Esophagus muscularis mucosa (tissue), 3 donors: ENCODE measurements at regions not wholly inside any gene's neighbourhood (a gene's known extent, or its start where the extent isn't known, plus 50 kb on each side); places are given as distances from the start of the nearest gene placed in this dataset.

Source experiments
- EP300 ChIP-seq: sonication (generic); formaldehyde crosslinking; IDR thresholded peaks from one replicate; pipeline ENCODE4 v1.6.1; 2017; ENCODE audit warnings: antibody characterized with exemption
- TF ChIP-seq, protein P1 (sequence below), 3 experiments: fragments of 200-600 bp in 2 of 3; fragments of 450-650 bp in 1 of 3; sonication (generic) in 2 of 3; IDR thresholded peaks; one replicate each; pipeline ENCODE4 v1.5.1; 2017 to 2019; ENCODE audit warnings: antibody characterized with exemption in 3 of 3, mild to moderate bottlenecking in 2 of 3, moderate library complexity in 1 of 3

GRCh38 chr21:25400427-25400826 lies 206.9 kb downstream of the MRPL39 start:
- TF ChIP-seq, protein P1, sequence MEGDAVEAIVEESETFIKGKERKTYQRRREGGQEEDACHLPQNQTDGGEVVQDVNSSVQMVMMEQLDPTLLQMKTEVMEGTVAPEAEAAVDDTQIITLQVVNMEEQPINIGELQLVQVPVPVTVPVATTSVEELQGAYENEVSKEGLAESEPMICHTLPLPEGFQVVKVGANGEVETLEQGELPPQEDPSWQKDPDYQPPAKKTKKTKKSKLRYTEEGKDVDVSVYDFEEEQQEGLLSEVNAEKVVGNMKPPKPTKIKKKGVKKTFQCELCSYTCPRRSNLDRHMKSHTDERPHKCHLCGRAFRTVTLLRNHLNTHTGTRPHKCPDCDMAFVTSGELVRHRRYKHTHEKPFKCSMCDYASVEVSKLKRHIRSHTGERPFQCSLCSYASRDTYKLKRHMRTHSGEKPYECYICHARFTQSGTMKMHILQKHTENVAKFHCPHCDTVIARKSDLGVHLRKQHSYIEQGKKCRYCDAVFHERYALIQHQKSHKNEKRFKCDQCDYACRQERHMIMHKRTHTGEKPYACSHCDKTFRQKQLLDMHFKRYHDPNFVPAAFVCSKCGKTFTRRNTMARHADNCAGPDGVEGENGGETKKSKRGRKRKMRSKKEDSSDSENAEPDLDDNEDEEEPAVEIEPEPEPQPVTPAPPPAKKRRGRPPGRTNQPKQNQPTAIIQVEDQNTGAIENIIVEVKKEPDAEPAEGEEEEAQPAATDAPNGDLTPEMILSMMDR (IDR thresholded peaks at IDR 0.05), result no peak
- no peak for TF ChIP-seq EP300
